ENCODE measurements at regions not wholly inside any gene's neighbourhood (a gene's known extent, or its start where the extent isn't known, plus 50 kb on each side); places are given as distances from the start of the nearest gene placed in this dataset.
"Not testable (repeated sequence)": the region's sequence is repeated elsewhere in the genome, so short reads cannot be mapped to it uniquely, and the experiment has no call there.

DNA sequence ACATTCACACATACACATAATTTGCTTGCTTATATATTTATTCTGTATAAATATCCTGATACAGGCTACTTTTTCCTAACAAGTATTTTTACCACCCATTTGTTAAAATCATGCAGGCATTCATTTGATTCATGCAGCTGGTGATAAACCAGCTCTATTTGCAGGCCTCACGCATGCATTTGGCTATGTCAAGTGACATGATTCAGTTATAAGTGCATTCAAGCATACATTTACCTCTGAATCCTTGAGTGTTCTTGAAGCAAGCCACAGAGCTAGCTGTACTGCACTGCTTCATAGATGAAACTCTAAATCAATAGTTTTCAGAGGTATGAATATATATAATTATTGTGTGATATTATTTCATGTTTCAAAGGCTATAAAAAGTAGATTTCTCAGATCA lies 544.0 kb upstream of the AGA start:
- no peak for TF ChIP-seq CTCF (IDR thresholded peaks at IDR 0.05; ENCODE audit: control insufficient read depth, extremely low read depth, insufficient read depth)
- DNase-seq (ENCODE audit: low read depth), result no peak
- H3K4me3 ChIP-seq (ENCODE audit: low read depth, low read length), result no peak overlapping the region

DNA sequence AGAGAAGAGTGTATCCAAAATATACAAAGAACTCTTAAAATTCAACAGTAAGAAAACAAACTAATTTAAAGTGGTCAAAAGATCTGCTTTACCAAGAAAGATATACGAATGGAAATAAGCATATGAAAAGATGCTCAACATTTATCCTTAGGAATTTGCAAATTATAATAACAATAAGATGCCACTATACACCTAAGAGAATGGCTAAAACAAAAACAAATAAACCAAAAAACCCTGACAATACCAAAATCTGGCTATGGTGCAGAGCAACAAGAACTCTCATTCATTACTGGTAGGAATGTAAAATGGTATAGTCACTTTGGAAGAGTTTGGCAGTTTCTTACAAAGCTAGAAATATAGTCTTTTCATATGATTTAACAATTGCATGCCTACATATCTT lies 545.7 kb upstream of the AGA start:
- no peak overlapping the region for H3K4me3 ChIP-seq (ENCODE audit: low read depth, low read length)
- TF ChIP-seq CTCF (IDR thresholded peaks at IDR 0.05; ENCODE audit: control insufficient read depth, extremely low read depth, insufficient read depth), result no peak
- no peak for DNase-seq (ENCODE audit: low read depth)

DNA sequence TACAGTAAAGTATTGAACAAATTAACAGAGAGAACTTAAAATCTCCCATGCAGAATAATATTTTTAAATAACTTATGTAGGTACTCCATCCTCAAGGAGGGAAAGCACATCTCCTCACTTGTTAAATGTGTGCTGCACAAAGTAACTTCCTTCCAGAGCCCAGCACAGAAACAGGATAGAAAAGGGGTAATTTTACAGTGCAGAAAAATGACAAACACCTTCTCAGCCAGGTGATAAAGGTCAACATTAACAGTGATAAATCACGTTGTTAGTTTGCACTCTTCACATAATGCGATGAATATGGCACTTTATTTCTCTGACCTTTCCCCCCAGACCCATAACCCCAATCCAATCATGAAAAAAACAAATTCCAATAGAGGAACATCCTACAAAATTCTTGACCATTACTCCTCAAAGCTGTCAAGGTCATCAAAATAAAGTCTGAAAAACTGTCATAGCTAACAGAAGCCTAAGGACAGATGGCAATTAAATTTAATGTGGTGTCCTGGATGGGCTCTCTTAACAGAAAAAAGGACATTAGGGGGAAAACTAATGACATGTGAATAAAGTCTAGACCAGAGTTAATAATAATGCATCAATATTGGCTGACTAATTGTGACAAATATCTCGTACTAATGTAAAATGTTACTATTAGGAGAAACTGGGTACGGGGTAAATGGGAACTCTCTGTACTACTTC lies 547.4 kb upstream of the AGA start:
- H3K4me3 ChIP-seq (ENCODE audit: low read depth, low read length), result no peak overlapping the region
- no peak for TF ChIP-seq CTCF (IDR thresholded peaks at IDR 0.05; ENCODE audit: control insufficient read depth, extremely low read depth, insufficient read depth)
- no peak for DNase-seq (ENCODE audit: low read depth)

DNA sequence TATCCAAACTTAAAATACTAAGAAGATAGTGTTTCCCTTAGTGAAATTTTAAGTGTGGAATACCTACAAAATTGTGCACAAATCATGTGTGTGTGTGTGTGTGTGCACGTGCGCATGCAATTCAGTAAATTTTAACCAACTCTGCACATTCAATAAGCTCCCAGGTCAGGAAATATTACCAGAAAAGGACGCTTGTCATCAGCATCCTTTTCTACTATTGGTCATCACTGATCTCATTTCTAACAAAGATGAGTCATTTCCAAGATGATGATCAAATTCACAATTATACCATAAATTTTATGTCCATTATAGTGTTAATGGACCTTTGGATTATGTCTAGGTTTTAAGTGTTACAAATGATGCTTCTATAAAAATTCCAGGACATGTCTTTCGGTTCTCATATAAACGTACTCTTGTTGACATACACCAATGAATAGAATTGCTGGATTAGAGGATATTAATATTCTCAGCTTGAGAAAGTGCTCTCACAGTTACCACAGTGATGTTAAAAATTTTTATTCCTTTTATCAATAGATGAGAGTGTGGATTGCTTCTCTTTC lies 560.9 kb upstream of the AGA start:
- TF ChIP-seq CTCF (IDR thresholded peaks at IDR 0.05; ENCODE audit: control insufficient read depth, extremely low read depth, insufficient read depth), result no peak
- no peak overlapping the region for H3K4me3 ChIP-seq (ENCODE audit: low read depth, low read length)
- no peak for DNase-seq (ENCODE audit: low read depth)

- no peak overlapping the region for H3K4me3 ChIP-seq (ENCODE audit: low read depth, low read length)
- no peak for TF ChIP-seq CTCF (IDR thresholded peaks at IDR 0.05; ENCODE audit: control insufficient read depth, extremely low read depth, insufficient read depth)
- no peak for DNase-seq (ENCODE audit: low read depth)
Observed at GRCh38 chr4:178010596-178010995, 568.4 kb upstream of the AGA start.

- DNase-seq (ENCODE audit: low read depth); H3K4me3 ChIP-seq (ENCODE audit: low read depth, low read length): not testable (repeated sequence)
Observed at GRCh38 chr4:178015046-178015445, 572.8 kb upstream of the AGA start.

- no peak for DNase-seq (ENCODE audit: low read depth)
- no peak overlapping the region for H3K4me3 ChIP-seq (ENCODE audit: low read depth, low read length)
- TF ChIP-seq CTCF (IDR thresholded peaks at IDR 0.05; ENCODE audit: control insufficient read depth, extremely low read depth, insufficient read depth), result no peak
Observed at GRCh38 chr4:178026999-178027398, 584.8 kb upstream of the AGA start.

Data from LNCaP clone FGC (cell line).